ENCODE measurements at regions not wholly inside any gene's neighbourhood (a gene's known extent, or its start where the extent isn't known, plus 50 kb on each side); places are given as distances from the start of the nearest gene placed in this dataset.

DNA sequence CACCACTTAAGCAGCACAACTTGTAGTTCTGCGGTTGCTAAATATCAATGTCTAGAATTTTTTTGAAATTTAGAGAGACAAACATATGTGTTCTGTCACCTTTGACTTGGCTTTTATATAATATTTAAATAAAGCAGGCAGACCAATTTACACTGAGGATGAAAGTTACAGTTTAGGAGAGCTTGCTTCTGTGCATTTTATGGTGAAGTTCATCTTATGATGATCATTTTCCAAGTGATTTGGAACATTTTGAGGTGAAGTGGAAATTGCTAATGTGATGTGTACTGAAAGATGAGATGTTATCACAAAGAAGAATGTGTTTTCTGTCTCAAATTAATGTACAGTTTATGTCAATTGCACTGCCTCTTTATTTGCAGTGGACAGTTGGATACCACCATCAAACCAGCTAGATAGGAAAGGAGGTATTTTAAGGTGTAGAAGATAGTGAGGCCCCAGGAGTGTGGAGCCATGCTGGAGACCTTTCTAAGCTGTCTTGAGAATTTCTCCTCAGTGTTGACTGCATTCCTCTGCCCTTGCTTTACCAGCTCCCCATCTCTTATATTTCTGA is 461.9 kb downstream of the UTRN start:
- no peak for DNase-seq
- Mint-ChIP-seq H3K9me3 (ENCODE audit: low read depth, unreplicated experiment) (no peaks in the 10 kb centered on the region), H3K27me3 (ENCODE audit: unreplicated experiment) (no peaks in the 10 kb centered on the region), H3K27ac (ENCODE audit: unreplicated experiment) (no peak overlapping the region), H3K4me1 (ENCODE audit: low read depth, unreplicated experiment) (no peaks in the 10 kb centered on the region), H3K36me3 (ENCODE audit: insufficient read depth, unreplicated experiment) (peaks cover 5% of the 10 kb centered on the region), H3K4me3 (ENCODE audit: low read depth, unreplicated experiment) (no peak overlapping the region)
- TF ChIP-seq, protein P1, sequence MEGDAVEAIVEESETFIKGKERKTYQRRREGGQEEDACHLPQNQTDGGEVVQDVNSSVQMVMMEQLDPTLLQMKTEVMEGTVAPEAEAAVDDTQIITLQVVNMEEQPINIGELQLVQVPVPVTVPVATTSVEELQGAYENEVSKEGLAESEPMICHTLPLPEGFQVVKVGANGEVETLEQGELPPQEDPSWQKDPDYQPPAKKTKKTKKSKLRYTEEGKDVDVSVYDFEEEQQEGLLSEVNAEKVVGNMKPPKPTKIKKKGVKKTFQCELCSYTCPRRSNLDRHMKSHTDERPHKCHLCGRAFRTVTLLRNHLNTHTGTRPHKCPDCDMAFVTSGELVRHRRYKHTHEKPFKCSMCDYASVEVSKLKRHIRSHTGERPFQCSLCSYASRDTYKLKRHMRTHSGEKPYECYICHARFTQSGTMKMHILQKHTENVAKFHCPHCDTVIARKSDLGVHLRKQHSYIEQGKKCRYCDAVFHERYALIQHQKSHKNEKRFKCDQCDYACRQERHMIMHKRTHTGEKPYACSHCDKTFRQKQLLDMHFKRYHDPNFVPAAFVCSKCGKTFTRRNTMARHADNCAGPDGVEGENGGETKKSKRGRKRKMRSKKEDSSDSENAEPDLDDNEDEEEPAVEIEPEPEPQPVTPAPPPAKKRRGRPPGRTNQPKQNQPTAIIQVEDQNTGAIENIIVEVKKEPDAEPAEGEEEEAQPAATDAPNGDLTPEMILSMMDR (IDR thresholded peaks at IDR 0.05; ENCODE audit: unreplicated experiment): no peak
- intact Hi-C loops (cut with micrococcal nuclease; ENCODE audit: unreplicated experiment): no loop called here
- CTCF ChIA-PET: interaction anchor here (0.6 kb wide), 1 partner anchor 29 kb away, joined by 3 read pairs; no protein-coding TSS in a partner anchor
- BruUV-seq (replicated peaks): no TSS peak

DNA sequence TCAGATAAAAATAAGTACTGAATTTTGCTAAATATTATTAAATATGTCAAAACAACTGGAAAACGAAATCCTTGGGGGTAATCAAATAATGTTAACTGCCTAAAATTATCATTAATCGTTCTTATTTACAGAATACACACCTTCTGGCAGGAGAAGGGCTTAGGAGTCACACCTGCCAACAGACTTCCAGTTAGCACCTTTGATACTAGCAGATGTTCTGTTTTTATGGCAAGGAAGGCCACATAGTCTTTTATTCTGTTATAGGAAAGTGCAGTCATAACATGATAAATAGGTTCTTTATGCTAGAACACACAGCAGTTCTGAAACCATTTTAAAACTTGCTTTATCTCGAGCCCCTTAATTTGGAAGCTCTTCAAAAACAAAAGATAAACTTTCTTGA is 464.1 kb downstream of the UTRN start:
- CTCF ChIA-PET: no interaction called here
- intact Hi-C loops (cut with micrococcal nuclease; ENCODE audit: unreplicated experiment): no loop called here
- no peaks in the 10 kb centered on the region for H3K9me3 Mint-ChIP-seq (ENCODE audit: low read depth, unreplicated experiment)
- H3K4me1 Mint-ChIP-seq (ENCODE audit: low read depth, unreplicated experiment): no peaks in the 10 kb centered on the region
- BruUV-seq (replicated peaks): no TSS peak
- DNase-seq: no peak
- TF ChIP-seq, protein P1 (IDR thresholded peaks at IDR 0.05; ENCODE audit: unreplicated experiment): no peak
- H3K4me3 Mint-ChIP-seq (ENCODE audit: low read depth, unreplicated experiment): no peak overlapping the region
- H3K27me3 Mint-ChIP-seq (ENCODE audit: unreplicated experiment): no peaks in the 10 kb centered on the region
- no peak overlapping the region for H3K27ac Mint-ChIP-seq (ENCODE audit: unreplicated experiment)
- peaks cover 5% of the 10 kb centered on the region for H3K36me3 Mint-ChIP-seq (ENCODE audit: insufficient read depth, unreplicated experiment)

DNA sequence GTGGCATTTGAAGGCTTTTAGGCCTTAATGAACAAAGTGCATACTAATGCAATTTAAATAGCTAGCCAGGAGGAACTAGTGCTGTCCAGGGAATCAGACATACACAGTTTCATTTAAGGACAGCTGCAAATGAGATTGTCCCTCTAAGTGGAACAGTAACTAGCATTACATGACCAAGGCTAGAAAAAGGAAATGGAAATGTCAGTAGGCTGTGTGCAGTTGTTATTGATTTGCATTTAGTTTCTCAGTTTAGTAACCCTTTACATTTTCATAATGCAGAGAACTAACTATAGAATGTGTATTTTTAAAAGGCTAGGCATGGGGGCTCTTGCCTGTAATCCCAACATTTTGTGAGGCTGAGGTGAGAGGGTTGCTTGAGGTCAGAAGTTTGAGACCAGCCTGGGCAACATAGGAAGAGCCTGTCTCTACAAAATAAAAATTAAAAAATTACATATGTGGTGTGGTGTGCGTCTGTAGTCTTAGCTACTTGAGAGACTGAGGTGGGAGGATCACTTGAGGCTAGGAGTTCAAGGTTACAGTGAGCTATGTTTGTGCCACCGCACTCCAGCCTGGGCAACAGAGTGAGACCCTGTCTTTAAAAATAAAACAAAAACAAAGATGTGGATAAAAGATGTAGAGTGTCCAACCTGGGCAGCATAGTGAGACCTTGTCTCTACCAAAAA is 468.0 kb downstream of the UTRN start:
- Mint-ChIP-seq H3K36me3 (ENCODE audit: insufficient read depth, unreplicated experiment) (peaks cover 5% of the 10 kb centered on the region), H3K4me1 (ENCODE audit: low read depth, unreplicated experiment) (peaks cover under 1% of the 10 kb centered on the region), H3K9me3 (ENCODE audit: low read depth, unreplicated experiment) (no peaks in the 10 kb centered on the region), H3K27me3 (ENCODE audit: unreplicated experiment) (no peaks in the 10 kb centered on the region), H3K4me3 (ENCODE audit: low read depth, unreplicated experiment) (no peak overlapping the region), H3K27ac (ENCODE audit: unreplicated experiment) (no peak overlapping the region)
- TF ChIP-seq, protein P1 (IDR thresholded peaks at IDR 0.05; ENCODE audit: unreplicated experiment): no peak
- intact Hi-C loops (cut with micrococcal nuclease; ENCODE audit: unreplicated experiment): no loop called here
- CTCF ChIA-PET: no interaction called here
- DNase-seq: no peak
- no TSS peak for BruUV-seq (replicated peaks)

DNA sequence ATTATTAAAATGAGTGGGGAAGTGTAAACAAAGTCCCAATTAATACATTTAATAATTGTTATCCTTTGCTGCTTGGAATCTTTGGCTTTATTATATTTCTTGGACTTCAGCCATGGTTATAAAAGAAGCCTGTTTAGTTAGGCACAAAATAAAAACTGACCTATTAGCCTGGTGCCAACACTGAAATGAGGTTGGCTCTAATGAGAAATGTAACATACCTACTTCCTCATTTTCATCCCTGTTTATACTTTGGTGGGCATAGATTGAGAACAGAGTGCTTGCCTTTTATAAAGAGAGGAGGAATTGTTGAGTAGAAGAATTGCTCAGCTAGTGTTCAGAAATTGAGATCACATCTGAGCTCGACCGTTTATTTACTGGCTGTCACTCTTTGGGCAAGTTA is 471.3 kb downstream of the UTRN start:
- TF ChIP-seq, protein P1 (IDR thresholded peaks at IDR 0.05; ENCODE audit: unreplicated experiment): no peak
- BruUV-seq (replicated peaks): no TSS peak

More for the DNA sequence above, 471.3 kb downstream of the UTRN start:
- intact Hi-C loops (cut with micrococcal nuclease; ENCODE audit: unreplicated experiment): no loop called here
- CTCF ChIA-PET: no interaction called here
- H3K4me3 Mint-ChIP-seq (ENCODE audit: low read depth, unreplicated experiment): no peak overlapping the region
- H3K27me3 Mint-ChIP-seq (ENCODE audit: unreplicated experiment): no peaks in the 10 kb centered on the region
- no peaks in the 10 kb centered on the region for H3K9me3 Mint-ChIP-seq (ENCODE audit: low read depth, unreplicated experiment)
- H3K27ac Mint-ChIP-seq (ENCODE audit: unreplicated experiment): no peak overlapping the region
- no peak for DNase-seq
- peaks cover 5% of the 10 kb centered on the region for H3K36me3 Mint-ChIP-seq (ENCODE audit: insufficient read depth, unreplicated experiment)
- H3K4me1 Mint-ChIP-seq (ENCODE audit: low read depth, unreplicated experiment): peaks cover 10% of the 10 kb centered on the region
